Choroid plexus epithelial cell (primary cell): ENCODE measurements at regions not wholly inside any gene's neighbourhood (a gene's known extent, or its start where the extent isn't known, plus 50 kb on each side); places are given as distances from the start of the nearest gene placed in this dataset.

Source experiments
- DNase-seq: peaks from one replicate; pipeline ENCODE4 v3.0.0-alpha.2; 2010; ENCODE audit warnings: low read depth
- H3K4me3 ChIP-seq: 2 replicates; pipeline ENCODE4 v1.5.1; 2011; ENCODE audit warnings: low read depth, mild to moderate bottlenecking, control low read depth, low read length, moderate library complexity
- CTCF ChIP-seq: conservative IDR thresholded peaks from 2 replicates; pipeline ENCODE4 v1.5.1; 2011; ENCODE audit warnings: low read depth, mild to moderate bottlenecking, control low read depth, inconsistent platforms, low read length, moderate library complexity

DNA sequence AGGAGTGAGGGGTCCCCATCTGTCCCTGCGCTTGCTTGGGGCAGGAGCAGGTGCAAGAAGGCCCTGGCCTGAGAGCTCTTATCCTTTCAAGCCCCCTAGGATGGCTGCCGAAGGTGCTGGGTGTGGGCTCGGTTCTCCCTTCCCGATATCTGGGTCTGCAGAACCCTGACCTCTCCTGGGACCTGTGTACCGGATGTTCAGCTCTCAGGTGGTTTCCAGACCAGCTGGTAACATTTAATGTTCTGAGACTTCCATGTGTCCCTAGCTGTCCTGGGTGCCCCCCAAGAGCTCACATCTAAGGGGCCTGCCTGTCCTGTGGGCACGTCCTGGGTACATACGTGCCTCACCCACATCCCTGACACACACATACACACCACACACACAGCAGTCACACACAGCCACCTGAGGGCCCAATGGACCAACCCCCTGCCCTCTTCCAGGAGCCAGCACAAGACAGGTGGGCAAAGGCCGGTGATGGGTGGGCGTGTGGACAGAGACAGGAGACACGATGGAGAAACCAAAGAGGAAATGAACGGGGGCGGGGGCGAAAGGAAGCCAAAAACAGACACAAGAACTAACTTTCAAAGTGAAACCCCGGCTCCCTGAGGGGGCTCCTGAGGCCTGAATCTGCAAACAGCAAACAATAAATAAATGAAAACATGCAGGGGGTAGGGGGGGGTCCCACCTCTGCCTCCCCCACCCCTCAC is 124.3 kb downstream of the PTPRS start:
- no peak for DNase-seq

DNA sequence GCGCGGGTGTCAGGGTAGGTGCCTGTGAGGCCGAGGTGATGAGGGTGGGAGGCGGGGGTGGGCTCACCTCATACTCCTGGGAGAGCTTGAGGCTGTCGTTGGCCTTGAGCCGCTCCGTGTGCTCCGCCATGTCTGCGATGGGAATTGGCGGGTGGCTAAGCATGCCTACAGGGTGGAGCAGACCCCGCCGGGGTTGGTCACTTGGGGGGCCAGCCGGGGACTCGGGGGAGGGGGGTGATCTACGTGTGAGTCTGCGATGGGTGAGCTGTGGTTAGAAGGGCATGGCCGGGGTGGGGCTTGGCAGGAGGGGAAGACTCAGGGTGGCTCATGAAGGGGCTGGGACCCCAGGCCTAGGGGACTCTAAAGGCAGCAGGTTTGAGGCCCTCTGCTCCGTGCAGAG is 125.2 kb downstream of the PTPRS start:
- DNase-seq, result no peak
- H3K4me3 ChIP-seq, result no peak overlapping the region
- TF ChIP-seq CTCF, result no peak

More for the DNA sequence above, 124.3 kb downstream of the PTPRS start:
- H3K4me3 ChIP-seq, result no peak overlapping the region
- no peak for TF ChIP-seq CTCF

DNA sequence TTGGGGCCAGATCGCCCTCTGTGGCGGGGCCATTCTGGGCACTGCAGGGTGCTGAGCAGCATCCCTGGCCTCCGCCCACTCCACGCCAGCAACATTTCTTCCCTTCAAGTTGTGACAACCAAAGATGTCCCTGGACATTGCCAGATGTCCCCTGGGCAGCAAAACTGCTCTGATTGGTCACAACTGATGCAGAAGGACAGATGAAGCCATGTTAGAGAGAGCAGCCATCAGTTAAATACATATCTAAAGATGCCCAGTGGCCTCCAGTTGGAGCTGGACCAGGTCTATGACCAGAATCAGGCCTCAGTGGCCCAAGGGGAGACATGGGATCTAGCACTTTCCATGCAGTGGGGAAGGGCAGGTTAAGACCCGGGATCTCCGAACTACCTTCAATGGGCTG is 125.7 kb downstream of the PTPRS start:
- H3K4me3 ChIP-seq, result no peak overlapping the region
- DNase-seq, result no peak
- no peak for TF ChIP-seq CTCF

DNA sequence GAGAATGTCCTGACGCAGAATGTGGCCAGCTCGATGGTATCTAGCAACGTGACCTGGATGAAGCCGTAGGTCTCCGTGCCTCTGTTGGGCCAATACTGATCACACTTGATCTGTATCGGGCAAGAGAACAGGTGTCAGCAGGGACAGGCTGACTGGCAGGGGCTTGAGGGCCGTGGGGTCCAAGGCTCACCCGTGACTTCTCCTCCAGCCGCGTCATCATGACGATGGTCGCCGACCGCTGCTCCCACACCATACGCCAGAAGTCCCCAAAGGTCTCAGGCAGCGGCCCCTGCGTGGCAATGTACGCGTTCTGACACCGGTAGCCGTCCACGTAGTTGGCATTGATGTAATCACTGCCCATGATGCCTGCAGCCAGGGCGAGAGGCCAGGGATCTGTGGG is 126.2 kb downstream of the PTPRS start:
- no peak for TF ChIP-seq CTCF

GRCh38 chr19:5213667-5214066 is 126.9 kb downstream of the PTPRS start:
- TF ChIP-seq CTCF, result no peak
- no peak for DNase-seq
- no peak overlapping the region for H3K4me3 ChIP-seq

More for the DNA sequence above, 126.2 kb downstream of the PTPRS start:
- no peak overlapping the region for H3K4me3 ChIP-seq
- DNase-seq, result no peak

DNA sequence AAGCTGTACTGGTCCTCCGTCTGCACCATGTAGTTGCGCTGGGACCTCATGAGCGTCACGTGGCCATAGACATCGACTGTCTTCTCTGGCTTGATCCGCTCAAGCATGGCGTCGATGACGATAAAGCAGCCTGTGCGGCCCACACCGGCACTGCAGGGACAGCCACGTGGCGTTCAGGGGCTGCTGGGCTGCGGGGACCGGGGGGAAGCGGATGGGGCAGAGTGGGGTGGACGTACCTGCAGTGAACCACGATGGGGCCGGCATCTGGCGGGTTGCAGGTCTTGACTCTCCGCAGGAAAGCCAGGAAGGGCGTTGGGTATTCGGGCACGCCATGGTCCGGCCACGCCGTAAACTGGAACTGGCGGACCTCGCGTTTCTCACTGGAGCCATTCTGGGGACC is 128.5 kb downstream of the PTPRS start:
- no peak for DNase-seq
- H3K4me3 ChIP-seq, result no peak overlapping the region
- no peak for TF ChIP-seq CTCF

DNA sequence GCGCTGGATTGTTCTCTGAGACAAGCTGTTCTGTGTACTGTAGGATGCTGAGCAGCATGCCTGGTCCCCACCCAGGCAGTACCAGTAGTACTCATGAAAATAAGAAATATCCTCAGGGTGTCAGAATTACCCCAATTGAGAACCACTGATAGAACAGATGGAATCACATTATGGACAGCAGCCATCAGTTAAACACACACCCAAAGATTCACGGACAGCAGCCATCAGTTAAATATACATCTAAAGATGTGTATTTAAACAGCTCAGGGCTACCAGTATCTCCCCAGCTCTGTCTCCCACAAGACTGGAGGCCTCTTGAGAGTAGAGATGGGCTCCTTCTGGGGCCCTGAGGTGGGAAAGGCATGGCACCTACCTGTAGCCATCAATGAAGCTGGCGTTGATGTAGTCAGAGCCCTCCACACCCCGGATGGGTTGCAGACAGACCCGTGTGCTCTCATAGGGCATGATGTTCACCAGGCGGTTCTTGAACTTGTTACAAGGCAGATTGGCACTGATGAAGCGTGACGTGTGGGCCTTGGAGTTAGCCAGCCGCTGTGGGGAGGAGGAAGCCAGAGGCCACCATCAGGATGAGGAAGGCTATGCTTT is 129.3 kb downstream of the PTPRS start:
- TF ChIP-seq CTCF, result no peak
- no peak for DNase-seq
- H3K4me3 ChIP-seq, result no peak overlapping the region
